ENCODE measurements at regions not wholly inside any gene's neighbourhood (a gene's known extent, or its start where the extent isn't known, plus 50 kb on each side); places are given as distances from the start of the nearest gene placed in this dataset.

DNA sequence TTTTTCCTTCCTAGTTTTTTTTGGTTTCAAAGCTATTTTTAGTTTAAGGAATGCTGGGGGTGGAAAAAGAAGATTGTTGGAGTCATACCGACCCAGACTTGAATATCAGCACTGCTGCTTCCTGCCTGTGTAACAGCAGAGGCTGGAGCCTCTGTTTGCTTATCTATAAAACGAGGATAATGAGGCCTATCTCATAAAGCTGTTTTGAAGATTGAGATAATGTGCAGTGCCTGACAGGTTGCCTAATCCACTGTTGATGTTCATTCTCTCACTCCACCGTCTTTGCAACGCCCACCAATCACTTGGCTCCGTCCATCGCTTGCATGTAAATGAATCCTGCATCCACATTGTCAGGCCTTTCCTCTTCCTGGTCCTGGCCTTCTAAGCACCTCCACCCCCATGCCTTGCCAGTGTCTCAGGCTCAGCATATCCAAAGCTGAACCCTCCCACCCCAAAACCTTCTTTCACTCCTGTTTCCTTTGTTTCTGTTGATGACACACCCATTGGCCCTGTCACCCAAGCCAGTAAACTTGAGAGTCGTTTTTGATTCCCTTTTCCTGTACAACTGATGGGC lies 94.9 kb downstream of the MEX3B start:
- H3K27ac ChIP-seq (ENCODE audit: low read length) = no peak overlapping the region
- no peak overlapping the region for H3K4me3 ChIP-seq (ENCODE audit: low read length)
- H3K9ac ChIP-seq (ENCODE audit: low read depth, low read length) = no peak overlapping the region
- H3K9me3 ChIP-seq (ENCODE audit: insufficient read depth, low read depth, low read length) = no peaks in the 10 kb centered on the region
- no peaks in the 10 kb centered on the region for H3K4me1 ChIP-seq (ENCODE audit: insufficient read depth, low read length)
- H3K36me3 ChIP-seq (ENCODE audit: insufficient read depth, low read depth, low read length) = no peaks in the 10 kb centered on the region
- no peaks in the 10 kb centered on the region for H3K27me3 ChIP-seq (ENCODE audit: insufficient read depth, low read length)

DNA sequence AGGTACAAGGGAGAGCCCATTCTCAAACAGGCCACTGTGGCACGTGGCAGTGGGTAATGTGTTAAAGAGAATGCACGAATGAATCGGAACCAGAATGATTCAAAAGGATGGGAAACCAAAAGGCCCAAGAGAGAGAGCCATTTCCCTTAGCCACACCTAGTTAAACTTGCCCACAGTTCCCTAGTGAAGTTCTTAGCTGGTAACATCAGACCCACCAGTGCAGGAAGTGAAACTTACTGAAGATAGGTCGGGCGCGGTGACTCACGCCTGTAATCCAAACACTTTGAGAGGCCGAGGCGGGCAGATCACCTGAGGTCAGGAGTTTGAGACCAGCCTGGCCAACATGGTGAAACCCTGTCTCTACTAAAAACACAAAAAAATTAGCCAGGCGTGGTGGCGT lies 97.1 kb downstream of the MEX3B start:
- Histone ChIP-seq H3K4me1 (ENCODE audit: insufficient read depth, low read length) (no peaks in the 10 kb centered on the region), H3K4me3 (ENCODE audit: low read length) (no peak overlapping the region), H3K9ac (ENCODE audit: low read depth, low read length) (no peak overlapping the region), H3K27me3 (ENCODE audit: insufficient read depth, low read length) (no peaks in the 10 kb centered on the region), H3K9me3 (ENCODE audit: insufficient read depth, low read depth, low read length) (no peaks in the 10 kb centered on the region), H3K36me3 (ENCODE audit: insufficient read depth, low read depth, low read length) (no peaks in the 10 kb centered on the region), H3K27ac (ENCODE audit: low read length) (no peak overlapping the region)

GRCh38 chr15:81948222-81948621 lies 97.6 kb downstream of the MEX3B start:
- no peaks in the 10 kb centered on the region for H3K4me1 ChIP-seq (ENCODE audit: insufficient read depth, low read length)

GRCh38 chr15:81947548-81947947 lies 98.3 kb downstream of the MEX3B start:
- H3K4me3 ChIP-seq (ENCODE audit: low read length) = no peak overlapping the region
- H3K36me3 ChIP-seq (ENCODE audit: insufficient read depth, low read depth, low read length) = no peaks in the 10 kb centered on the region
- no peak overlapping the region for H3K9ac ChIP-seq (ENCODE audit: low read depth, low read length)
- H3K27me3 ChIP-seq (ENCODE audit: insufficient read depth, low read length) = no peaks in the 10 kb centered on the region
- H3K9me3 ChIP-seq (ENCODE audit: insufficient read depth, low read depth, low read length) = no peaks in the 10 kb centered on the region
- H3K4me1 ChIP-seq (ENCODE audit: insufficient read depth, low read length) = no peaks in the 10 kb centered on the region
- H3K27ac ChIP-seq (ENCODE audit: low read length) = no peak overlapping the region

More at GRCh38 chr15:81948222-81948621, 97.6 kb downstream of the MEX3B start:
- no peak overlapping the region for H3K9ac ChIP-seq (ENCODE audit: low read depth, low read length)
- H3K36me3 ChIP-seq (ENCODE audit: insufficient read depth, low read depth, low read length) = no peaks in the 10 kb centered on the region
- no peaks in the 10 kb centered on the region for H3K9me3 ChIP-seq (ENCODE audit: insufficient read depth, low read depth, low read length)
- no peaks in the 10 kb centered on the region for H3K27me3 ChIP-seq (ENCODE audit: insufficient read depth, low read length)
- H3K27ac ChIP-seq (ENCODE audit: low read length) = no peak overlapping the region
- H3K4me3 ChIP-seq (ENCODE audit: low read length) = no peak overlapping the region

- no peaks in the 10 kb centered on the region for H3K36me3 ChIP-seq (ENCODE audit: insufficient read depth, low read depth, low read length)
Measured at GRCh38 chr15:81945014-81945615, 100.7 kb downstream of the MEX3B start.

GRCh38 chr15:81942655-81943195 lies 103.1 kb downstream of the MEX3B start:
- Histone ChIP-seq H3K4me3 (ENCODE audit: low read length) (no peak overlapping the region), H3K27ac (ENCODE audit: low read length) (no peak overlapping the region), H3K4me1 (ENCODE audit: insufficient read depth, low read length) (no peaks in the 10 kb centered on the region), H3K9ac (ENCODE audit: low read depth, low read length) (no peak overlapping the region), H3K27me3 (ENCODE audit: insufficient read depth, low read length) (no peaks in the 10 kb centered on the region), H3K9me3 (ENCODE audit: insufficient read depth, low read depth, low read length) (no peaks in the 10 kb centered on the region), H3K36me3 (ENCODE audit: insufficient read depth, low read depth, low read length) (no peaks in the 10 kb centered on the region)

More at GRCh38 chr15:81945014-81945615, 100.7 kb downstream of the MEX3B start:
- H3K9me3 ChIP-seq (ENCODE audit: insufficient read depth, low read depth, low read length) = no peaks in the 10 kb centered on the region
- H3K27ac ChIP-seq (ENCODE audit: low read length) = no peak overlapping the region
- H3K9ac ChIP-seq (ENCODE audit: low read depth, low read length) = no peak overlapping the region
- no peaks in the 10 kb centered on the region for H3K4me1 ChIP-seq (ENCODE audit: insufficient read depth, low read length)
- H3K27me3 ChIP-seq (ENCODE audit: insufficient read depth, low read length) = no peaks in the 10 kb centered on the region
- no peak overlapping the region for H3K4me3 ChIP-seq (ENCODE audit: low read length)

DNA sequence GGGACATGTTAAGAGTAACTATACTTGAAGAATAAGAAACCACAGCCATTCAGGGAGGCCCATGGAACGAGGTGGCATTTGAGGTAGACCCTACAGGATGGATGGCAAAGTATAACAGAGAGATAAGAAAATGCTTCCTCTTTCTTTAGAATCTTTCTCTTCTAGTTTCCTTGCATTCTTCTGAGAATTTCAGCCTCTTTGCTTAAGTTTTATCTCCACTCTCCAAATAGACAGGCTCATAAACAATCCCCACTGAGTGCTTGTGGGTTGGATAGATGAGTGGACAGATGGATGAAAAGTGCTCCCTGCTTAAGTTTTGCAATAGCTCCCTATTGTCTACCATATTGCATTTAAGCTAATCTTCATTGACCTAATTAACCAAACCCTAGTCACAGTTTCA lies 103.7 kb downstream of the MEX3B start:
- Histone ChIP-seq H3K4me3 (ENCODE audit: low read length) (no peak overlapping the region), H3K9ac (ENCODE audit: low read depth, low read length) (no peak overlapping the region), H3K36me3 (ENCODE audit: insufficient read depth, low read depth, low read length) (no peaks in the 10 kb centered on the region), H3K9me3 (ENCODE audit: insufficient read depth, low read depth, low read length) (no peaks in the 10 kb centered on the region), H3K27me3 (ENCODE audit: insufficient read depth, low read length) (no peaks in the 10 kb centered on the region), H3K27ac (ENCODE audit: low read length) (no peak overlapping the region), H3K4me1 (ENCODE audit: insufficient read depth, low read length) (no peaks in the 10 kb centered on the region)

DNA sequence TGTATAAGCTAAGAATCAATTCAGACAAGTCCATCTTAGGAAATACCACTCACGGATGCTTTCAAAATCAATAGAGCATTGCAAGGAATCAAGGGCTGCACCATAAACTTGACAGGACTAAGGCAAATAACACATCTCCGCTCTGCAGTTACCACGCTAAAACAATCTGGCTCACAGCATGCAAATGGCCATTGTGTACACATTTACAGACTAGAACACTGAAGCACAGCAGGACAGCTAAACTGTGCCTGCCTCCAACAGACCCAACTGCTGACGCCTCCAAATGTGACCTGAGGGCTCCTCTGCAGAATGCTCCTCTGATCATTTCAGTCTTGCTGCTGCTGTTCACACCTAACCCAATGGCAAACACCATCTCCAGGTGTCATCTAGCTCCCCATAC lies 104.3 kb downstream of the MEX3B start:
- Histone ChIP-seq H3K27me3 (ENCODE audit: insufficient read depth, low read length) (no peaks in the 10 kb centered on the region), H3K9ac (ENCODE audit: low read depth, low read length) (no peak overlapping the region), H3K4me3 (ENCODE audit: low read length) (no peak overlapping the region), H3K36me3 (ENCODE audit: insufficient read depth, low read depth, low read length) (no peaks in the 10 kb centered on the region), H3K9me3 (ENCODE audit: insufficient read depth, low read depth, low read length) (no peaks in the 10 kb centered on the region), H3K27ac (ENCODE audit: low read length) (no peak overlapping the region), H3K4me1 (ENCODE audit: insufficient read depth, low read length) (no peaks in the 10 kb centered on the region)

DNA sequence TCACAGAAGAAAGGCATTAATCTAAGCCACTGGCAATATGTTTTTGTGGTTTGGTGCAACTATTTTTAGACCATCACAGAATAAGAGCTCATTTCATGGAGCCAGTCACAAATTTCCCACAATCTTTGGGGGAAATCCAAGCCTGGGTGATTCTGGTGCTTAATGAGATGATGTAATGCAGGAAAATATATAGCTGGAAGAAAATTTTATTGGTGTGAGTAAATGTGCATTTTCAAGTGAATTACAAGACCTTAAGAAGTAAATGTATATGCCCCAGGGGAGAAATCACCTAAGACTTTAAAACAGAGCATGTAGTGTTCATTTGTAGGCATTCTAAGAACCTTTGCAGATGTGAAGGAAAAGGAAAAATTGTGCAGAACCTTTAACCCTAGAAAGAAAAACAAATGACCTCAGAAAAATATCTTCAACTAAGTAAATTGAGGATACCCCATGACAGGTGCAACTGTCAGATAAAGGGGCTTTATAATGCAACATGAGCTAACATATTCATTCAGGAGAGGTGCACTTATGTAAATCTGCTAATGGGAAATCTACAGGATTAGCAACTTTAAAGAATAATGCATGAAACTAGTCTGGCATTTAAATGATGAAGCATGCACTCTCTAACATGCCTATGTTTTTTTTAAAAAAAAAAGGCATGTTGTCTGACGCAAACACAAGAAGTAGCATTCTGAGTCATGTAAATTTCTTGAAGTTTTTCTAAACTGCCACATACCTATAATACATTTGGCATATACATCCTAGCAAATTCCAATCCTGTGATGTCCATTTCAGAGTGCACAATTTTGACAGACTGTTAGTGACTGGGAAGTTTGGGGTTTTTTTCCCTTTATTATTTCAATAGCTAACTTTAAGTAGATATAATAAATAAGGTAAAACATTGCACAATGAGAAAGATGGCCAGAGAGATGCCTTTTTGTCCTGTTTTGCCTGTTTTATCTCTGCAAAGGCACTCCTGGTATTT lies 105.1 kb downstream of the MEX3B start:
- no peaks in the 10 kb centered on the region for H3K9me3 ChIP-seq (ENCODE audit: insufficient read depth, low read depth, low read length)
- H3K27ac ChIP-seq (ENCODE audit: low read length) = no peak overlapping the region
- no peak overlapping the region for H3K4me3 ChIP-seq (ENCODE audit: low read length)
- H3K4me1 ChIP-seq (ENCODE audit: insufficient read depth, low read length) = no peaks in the 10 kb centered on the region
- H3K27me3 ChIP-seq (ENCODE audit: insufficient read depth, low read length) = no peaks in the 10 kb centered on the region
- no peaks in the 10 kb centered on the region for H3K36me3 ChIP-seq (ENCODE audit: insufficient read depth, low read depth, low read length)
- no peak overlapping the region for H3K9ac ChIP-seq (ENCODE audit: low read depth, low read length)

DNA sequence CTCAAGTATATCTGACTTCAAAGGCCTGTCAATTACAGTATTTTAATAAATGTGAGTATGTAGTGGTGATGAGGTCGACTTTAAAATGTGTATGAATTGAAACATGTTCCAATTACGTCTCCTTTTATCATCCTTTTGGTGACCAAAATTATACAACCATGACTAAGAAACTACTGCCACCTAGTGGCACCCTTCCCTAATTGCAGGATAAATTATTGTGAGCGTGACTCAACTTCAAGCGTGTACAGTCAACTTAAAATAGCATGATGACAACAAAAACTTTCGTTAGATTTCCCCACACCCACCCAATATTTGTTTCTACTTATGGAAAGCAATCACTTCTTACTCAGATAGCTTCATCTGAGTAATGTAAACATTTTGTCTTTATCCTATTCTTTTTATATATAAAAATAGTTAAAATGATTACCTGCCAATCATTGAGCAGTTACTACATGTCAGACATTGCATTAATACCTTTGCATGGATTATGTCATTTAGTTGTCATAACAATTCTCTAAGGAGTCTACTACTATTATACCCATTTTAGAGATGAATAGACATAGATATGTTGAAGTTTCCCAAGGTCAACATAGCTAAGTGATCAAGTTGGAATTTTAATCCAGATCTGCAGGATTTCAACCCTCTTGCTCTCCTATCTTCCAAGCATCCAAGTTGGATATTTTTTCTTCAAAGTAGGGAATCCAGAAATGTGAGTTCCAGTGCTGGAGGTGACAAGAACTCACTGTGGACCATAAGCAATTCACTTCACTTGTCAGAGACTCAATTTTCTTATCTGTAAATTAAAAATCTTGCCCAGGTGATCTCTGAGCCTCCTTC lies 106.0 kb downstream of the MEX3B start:
- no peaks in the 10 kb centered on the region for H3K9me3 ChIP-seq (ENCODE audit: insufficient read depth, low read depth, low read length)
- H3K27ac ChIP-seq (ENCODE audit: low read length) = no peak overlapping the region
- no peaks in the 10 kb centered on the region for H3K36me3 ChIP-seq (ENCODE audit: insufficient read depth, low read depth, low read length)
- H3K27me3 ChIP-seq (ENCODE audit: insufficient read depth, low read length) = no peaks in the 10 kb centered on the region
- no peak overlapping the region for H3K9ac ChIP-seq (ENCODE audit: low read depth, low read length)
- no peaks in the 10 kb centered on the region for H3K4me1 ChIP-seq (ENCODE audit: insufficient read depth, low read length)
- no peak overlapping the region for H3K4me3 ChIP-seq (ENCODE audit: low read length)

GRCh38 chr15:81937189-81937588 lies 108.6 kb downstream of the MEX3B start:
- Histone ChIP-seq H3K27ac (ENCODE audit: low read length) (no peak overlapping the region), H3K9ac (ENCODE audit: low read depth, low read length) (no peak overlapping the region), H3K4me3 (ENCODE audit: low read length) (no peak overlapping the region), H3K4me1 (ENCODE audit: insufficient read depth, low read length) (no peaks in the 10 kb centered on the region), H3K27me3 (ENCODE audit: insufficient read depth, low read length) (no peaks in the 10 kb centered on the region), H3K36me3 (ENCODE audit: insufficient read depth, low read depth, low read length) (no peaks in the 10 kb centered on the region), H3K9me3 (ENCODE audit: insufficient read depth, low read depth, low read length) (no peaks in the 10 kb centered on the region)
